GM23338 (cell line): ENCODE measurements at regions not wholly inside any gene's neighbourhood (a gene's known extent, or its start where the extent isn't known, plus 50 kb on each side); places are given as distances from the start of the nearest gene placed in this dataset.

Source experiments
- ATAC-seq: fragments of 200-7000 bp; cut with Tn5 transposase; 3 replicates; pipeline ENCODE4 v1.9.1; 2020
- DNase-seq: peaks from one replicate; pipeline ENCODE4 v3.0.0-alpha.2; 2015; ENCODE audit warnings: low spot score
- H2AFZ ChIP-seq: fragments of 200-600 bp; sonication (generic); 2 replicates; pipeline ENCODE4 v1.8.0; 2016; ENCODE audit warnings: antibody characterized with exemption, mild to moderate bottlenecking, moderate library complexity
- H3F3A ChIP-seq: fragments of 200-600 bp; sonication (generic); replicated peaks from 2 replicates; pipeline ENCODE4 v1.8.0; 2017; ENCODE audit warnings: antibody characterized with exemption, mixed run types, low read depth
- H3K27ac ChIP-seq: fragments of 200-600 bp; sonication (generic); 2 replicates; pipeline ENCODE4 v1.6.1; 2016; ENCODE audit warnings: low read depth
- H3K27me3 ChIP-seq: fragments of 200-600 bp; sonication (generic); 2 replicates; pipeline ENCODE4 v1.8.0; 2016; ENCODE audit warnings: mild to moderate bottlenecking, mixed run types, moderate library complexity; ENCODE audit not compliant: insufficient read depth
- H3K36me3 ChIP-seq: fragments of 200-600 bp; sonication (generic); 2 replicates; pipeline ENCODE4 v1.8.0; 2016; ENCODE audit warnings: mild to moderate bottlenecking; ENCODE audit not compliant: insufficient read depth
- H3K4me1 ChIP-seq: fragments of 200-600 bp; sonication (generic); 2 replicates; pipeline ENCODE4 v1.8.0; 2016; ENCODE audit warnings: mild to moderate bottlenecking, moderate library complexity; ENCODE audit not compliant: insufficient read depth
- H3K4me2 ChIP-seq: fragments of 200-600 bp; sonication (generic); 2 replicates; pipeline ENCODE4 v1.7.1; 2017; ENCODE audit warnings: mixed run types
- H3K4me3 ChIP-seq: fragments of 200-600 bp; sonication (generic); 2 replicates; pipeline ENCODE4 v1.6.1; 2016; ENCODE audit warnings: mixed run types
- H3K79me2 ChIP-seq: fragments of 200-600 bp; sonication (generic); replicated peaks from 2 replicates; pipeline ENCODE4 v1.8.0; 2017; ENCODE audit warnings: mild to moderate bottlenecking; ENCODE audit not compliant: insufficient read depth
- H3K9me2 ChIP-seq: fragments of 200-600 bp; sonication (generic); 2 replicates; pipeline ENCODE4 v1.8.0; 2017; ENCODE audit not compliant: insufficient read depth
- H4K20me1 ChIP-seq: fragments of 200-600 bp; sonication (generic); replicated peaks from 2 replicates; pipeline ENCODE4 v1.8.0; 2017; ENCODE audit warnings: mild to moderate bottlenecking; ENCODE audit not compliant: insufficient read depth
- H3K27ac Mint-ChIP-seq: 2 replicates; pipeline ENCODE4 v1.8.0; 2020; ENCODE audit warnings: inconsistent platforms, mild to moderate bottlenecking, moderate library complexity, mixed read lengths
- H3K27me3 Mint-ChIP-seq: 3 replicates; pipeline ENCODE4 v1.8.0; 2022; ENCODE audit warnings: low read depth, mild to moderate bottlenecking, moderate library complexity, mixed read lengths, inconsistent platforms; ENCODE audit not compliant: insufficient read depth, poor library complexity
- H3K36me3 Mint-ChIP-seq: 3 replicates; pipeline ENCODE4 v1.8.0; 2021; ENCODE audit warnings: low read depth, mild to moderate bottlenecking, inconsistent platforms, moderate library complexity, mixed read lengths
- H3K4me1 Mint-ChIP-seq: 3 replicates; pipeline ENCODE4 v1.8.0; 2020; ENCODE audit warnings: mild to moderate bottlenecking, inconsistent platforms, mixed read lengths
- H3K4me3 Mint-ChIP-seq: 3 replicates; pipeline ENCODE4 v1.8.0; 2021; ENCODE audit warnings: moderate library complexity, mild to moderate bottlenecking, inconsistent platforms, mixed read lengths
- H3K9me3 Mint-ChIP-seq: 3 replicates; pipeline ENCODE4 v1.8.0; 2020; ENCODE audit warnings: moderate library complexity, mild to moderate bottlenecking, inconsistent platforms, mixed read lengths
- EZH2 ChIP-seq: fragments of 200-600 bp; sonication (generic); IDR thresholded peaks from one replicate; pipeline ENCODE4 v1.8.0; 2017; ENCODE audit warnings: antibody characterized with exemption, mild to moderate bottlenecking, low read depth; ENCODE audit not compliant: unreplicated experiment
- EZH2phosphoT487 ChIP-seq: fragments of 200-600 bp; sonication (generic); IDR thresholded peaks from one replicate; pipeline ENCODE4 v1.8.1; 2018; ENCODE audit warnings: antibody characterized with exemption; ENCODE audit not compliant: unreplicated experiment
- NANOG ChIP-seq: IDR thresholded peaks from 2 replicates; pipeline ENCODE4 v1.6.1; 2016; ENCODE audit warnings: antibody characterized with exemption, borderline replicate concordance
- POLR2AphosphoS5 ChIP-seq: IDR thresholded peaks from 2 replicates; pipeline ENCODE4 v1.6.1; 2016; ENCODE audit warnings: antibody characterized with exemption, low read depth
- ZNF462 ChIP-seq: fragments of 250-450 bp; sonication (Bioruptor Pico); IDR thresholded peaks from 2 replicates; pipeline ENCODE4 v1.5.0; 2020; ENCODE audit warnings: mild to moderate bottlenecking, moderate library complexity
- TF ChIP-seq, protein P1 (sequence below), 2 experiments: fragments of 200-600 bp in 1 of 2; sonication (generic) in 1 of 2; conservative IDR thresholded peaks; 2 replicates each; pipeline versions ENCODE4 v1.5.1 to v1.6.1; 2016 to 2017; ENCODE audit warnings: antibody characterized with exemption in 2 of 2, low read depth in 2 of 2, mild to moderate bottlenecking in 2 of 2, moderate library complexity in 1 of 2

GRCh38 chr1:29676496-29676895 lies 440.2 kb downstream of the PTPRU start:
- Mint-ChIP-seq H3K4me3 (no peak overlapping the region), H3K4me1 (peaks cover 3% of the 10 kb centered on the region; the same call in 1 of the 3 replicates), H3K36me3 (peaks cover 4% of the 10 kb centered on the region; the same call in 1 of the 3 replicates), H3K27ac (no peak overlapping the region), H3K27me3 (peaks cover 7% of the 10 kb centered on the region), H3K9me3 (peaks cover 14% of the 10 kb centered on the region; the same call in 2 of the 3 replicates)
- no peaks in the 10 kb centered on the region for H3K27me3 ChIP-seq
- H4K20me1 ChIP-seq, result no peaks in the 10 kb centered on the region
- H3K27ac ChIP-seq, result no peak overlapping the region
- no peak overlapping the region for H2AFZ ChIP-seq
- ATAC-seq (no peak), DNase-seq (no peak)
- H3K79me2 ChIP-seq, result no peaks in the 10 kb centered on the region
- H3K4me2 ChIP-seq, result no peak overlapping the region
- no peaks in the 10 kb centered on the region for H3K4me1 ChIP-seq
- H3F3A ChIP-seq, result no peaks in the 10 kb centered on the region
- no peaks in the 10 kb centered on the region for H3K9me2 ChIP-seq
- H3K4me3 ChIP-seq, result no peak overlapping the region
- TF ChIP-seq ZNF462 (CRISPR knock-in tag), result no peak
- no peak for TF ChIP-seq EZH2
- TF ChIP-seq POLR2AphosphoS5, result no peak
- TF ChIP-seq NANOG, result no peak
- TF ChIP-seq EZH2phosphoT487, result no peak
- TF ChIP-seq, protein P1, sequence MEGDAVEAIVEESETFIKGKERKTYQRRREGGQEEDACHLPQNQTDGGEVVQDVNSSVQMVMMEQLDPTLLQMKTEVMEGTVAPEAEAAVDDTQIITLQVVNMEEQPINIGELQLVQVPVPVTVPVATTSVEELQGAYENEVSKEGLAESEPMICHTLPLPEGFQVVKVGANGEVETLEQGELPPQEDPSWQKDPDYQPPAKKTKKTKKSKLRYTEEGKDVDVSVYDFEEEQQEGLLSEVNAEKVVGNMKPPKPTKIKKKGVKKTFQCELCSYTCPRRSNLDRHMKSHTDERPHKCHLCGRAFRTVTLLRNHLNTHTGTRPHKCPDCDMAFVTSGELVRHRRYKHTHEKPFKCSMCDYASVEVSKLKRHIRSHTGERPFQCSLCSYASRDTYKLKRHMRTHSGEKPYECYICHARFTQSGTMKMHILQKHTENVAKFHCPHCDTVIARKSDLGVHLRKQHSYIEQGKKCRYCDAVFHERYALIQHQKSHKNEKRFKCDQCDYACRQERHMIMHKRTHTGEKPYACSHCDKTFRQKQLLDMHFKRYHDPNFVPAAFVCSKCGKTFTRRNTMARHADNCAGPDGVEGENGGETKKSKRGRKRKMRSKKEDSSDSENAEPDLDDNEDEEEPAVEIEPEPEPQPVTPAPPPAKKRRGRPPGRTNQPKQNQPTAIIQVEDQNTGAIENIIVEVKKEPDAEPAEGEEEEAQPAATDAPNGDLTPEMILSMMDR (conservative IDR thresholded peaks at IDR 0.05; ENCODE audit: low read depth in 2 of 2), result no peak
- H3K36me3 ChIP-seq, result no peaks in the 10 kb centered on the region
